ENCODE measurements at regions not wholly inside any gene's neighbourhood (a gene's known extent, or its start where the extent isn't known, plus 50 kb on each side); places are given as distances from the start of the nearest gene placed in this dataset.

- no peak for DNase-seq
- in situ Hi-C loops (cut with MboI; ENCODE audit: low pct_ligation_motif_present in 1 of 4, low pct_unique_long_range_greater_than_20kb in 1 of 4, low sequenced_read_pairs in 3 of 4) = no loop called here
- no peak for TF ChIP-seq POLR2A (IDR thresholded peaks at IDR 0.05)
- TF ChIP-seq, protein P1, sequence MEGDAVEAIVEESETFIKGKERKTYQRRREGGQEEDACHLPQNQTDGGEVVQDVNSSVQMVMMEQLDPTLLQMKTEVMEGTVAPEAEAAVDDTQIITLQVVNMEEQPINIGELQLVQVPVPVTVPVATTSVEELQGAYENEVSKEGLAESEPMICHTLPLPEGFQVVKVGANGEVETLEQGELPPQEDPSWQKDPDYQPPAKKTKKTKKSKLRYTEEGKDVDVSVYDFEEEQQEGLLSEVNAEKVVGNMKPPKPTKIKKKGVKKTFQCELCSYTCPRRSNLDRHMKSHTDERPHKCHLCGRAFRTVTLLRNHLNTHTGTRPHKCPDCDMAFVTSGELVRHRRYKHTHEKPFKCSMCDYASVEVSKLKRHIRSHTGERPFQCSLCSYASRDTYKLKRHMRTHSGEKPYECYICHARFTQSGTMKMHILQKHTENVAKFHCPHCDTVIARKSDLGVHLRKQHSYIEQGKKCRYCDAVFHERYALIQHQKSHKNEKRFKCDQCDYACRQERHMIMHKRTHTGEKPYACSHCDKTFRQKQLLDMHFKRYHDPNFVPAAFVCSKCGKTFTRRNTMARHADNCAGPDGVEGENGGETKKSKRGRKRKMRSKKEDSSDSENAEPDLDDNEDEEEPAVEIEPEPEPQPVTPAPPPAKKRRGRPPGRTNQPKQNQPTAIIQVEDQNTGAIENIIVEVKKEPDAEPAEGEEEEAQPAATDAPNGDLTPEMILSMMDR (IDR thresholded peaks at IDR 0.05) = no peak
- Histone ChIP-seq H3K27ac (no peak overlapping the region), H3K9me3 (no peaks in the 10 kb centered on the region), H3K4me3 (no peak overlapping the region), H3K36me3 (no peaks in the 10 kb centered on the region), H3K4me1 (no peaks in the 10 kb centered on the region), H3K27me3 (no peaks in the 10 kb centered on the region)
- 66 to 93% methylated on average over 2 of the region's 2 CpGs for WGBS, 2 donors (ENCODE audit: low coverage in 1 of 2)
- intact Hi-C loops (cut with DNase I; ENCODE audit: low total_unique reads) = no loop called here
These were observed 329.1 kb downstream of the VGLL3 start for GRCh38 chr3:86661817-86662216.

DNA sequence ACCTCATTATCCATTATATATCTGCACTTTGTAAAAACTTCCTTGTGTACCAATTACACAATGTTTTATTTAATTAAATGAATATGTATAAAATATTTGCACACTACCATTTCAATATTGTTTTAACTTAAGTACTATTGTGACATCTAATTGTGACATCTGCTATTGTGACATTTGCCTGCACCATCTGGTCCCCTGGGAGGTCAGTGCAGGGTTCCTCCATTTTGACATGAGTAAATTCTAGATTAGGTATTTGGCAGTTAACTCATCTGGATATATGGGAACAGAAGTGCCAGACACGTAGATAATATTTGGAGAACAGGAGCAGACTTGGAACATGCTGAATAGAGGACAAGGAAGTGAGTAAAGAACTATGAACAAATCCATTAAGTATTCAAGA lies 332.1 kb downstream of the VGLL3 start:
- Histone ChIP-seq H3K4me1 (no peaks in the 10 kb centered on the region), H3K36me3 (no peaks in the 10 kb centered on the region), H3K4me3 (no peak overlapping the region), H3K27ac (no peak overlapping the region), H3K27me3 (no peaks in the 10 kb centered on the region), H3K9me3 (no peaks in the 10 kb centered on the region)
- DNase-seq = no peak
- intact Hi-C loops (cut with DNase I; ENCODE audit: low total_unique reads) = no loop called here
- 32 to 67% methylated on average over 1 of the region's 1 CpG for WGBS, 2 donors (ENCODE audit: low coverage in 1 of 2)
- TF ChIP-seq POLR2AphosphoS5 (IDR thresholded peaks at IDR 0.05) (no peak), POLR2A (IDR thresholded peaks at IDR 0.05) (no peak), EP300 (IDR thresholded peaks at IDR 0.05; ENCODE audit: low read depth) (no peak)
- TF ChIP-seq, protein P1 (IDR thresholded peaks at IDR 0.05) = no peak
- in situ Hi-C loops (cut with MboI; ENCODE audit: low pct_ligation_motif_present in 1 of 4, low pct_unique_long_range_greater_than_20kb in 1 of 4, low sequenced_read_pairs in 3 of 4) = no loop called here

DNA sequence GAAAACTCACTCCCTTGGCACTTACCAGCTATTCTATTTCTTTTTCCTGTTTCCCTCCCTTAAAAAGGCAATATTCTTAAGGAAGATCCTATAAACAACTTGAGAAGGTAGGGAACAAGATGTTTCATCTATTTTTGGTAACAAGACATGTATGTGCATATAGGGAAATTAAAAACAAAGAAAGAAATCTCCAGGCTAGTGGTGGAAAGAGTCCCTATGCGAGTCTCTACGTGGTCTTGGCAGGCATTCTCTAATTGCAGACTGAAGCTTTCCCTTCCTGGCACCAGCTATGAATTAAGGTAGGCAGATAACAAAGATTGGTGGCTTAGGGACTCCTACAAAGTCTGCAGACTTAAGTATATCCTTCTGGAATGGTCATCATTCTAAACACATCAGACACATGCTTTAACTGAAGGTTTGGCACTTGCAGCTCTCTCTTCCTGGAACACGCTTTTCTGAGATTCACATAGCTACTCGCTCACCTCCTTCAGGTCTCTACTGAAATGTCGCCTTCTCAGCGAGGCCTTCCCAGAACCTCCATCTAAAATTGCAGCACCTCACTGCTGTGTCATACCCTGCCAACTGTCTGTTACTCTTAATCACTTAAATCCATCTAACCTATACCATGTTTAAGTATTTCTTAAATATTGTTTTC lies 336.0 kb downstream of the VGLL3 start:
- TF ChIP-seq POLR2A (IDR thresholded peaks at IDR 0.05) (no peak), POLR2AphosphoS5 (IDR thresholded peaks at IDR 0.05) (no peak), EP300 (IDR thresholded peaks at IDR 0.05; ENCODE audit: low read depth) (no peak)
- TF ChIP-seq, protein P1 (IDR thresholded peaks at IDR 0.05) = no peak
- intact Hi-C loops (cut with DNase I; ENCODE audit: low total_unique reads) = no loop called here
- no peak overlapping the region for H3K4me3 ChIP-seq
- no peaks in the 10 kb centered on the region for H3K36me3 ChIP-seq
- H3K27ac ChIP-seq = no peak overlapping the region
- in situ Hi-C loops (cut with MboI; ENCODE audit: low pct_ligation_motif_present in 1 of 4, low pct_unique_long_range_greater_than_20kb in 1 of 4, low sequenced_read_pairs in 3 of 4) = no loop called here
- no peaks in the 10 kb centered on the region for H3K27me3 ChIP-seq
- DNase-seq = no peak
- H3K9me3 ChIP-seq = no peaks in the 10 kb centered on the region
- 75 to 78% methylated on average over 5 to 6 of the region's 6 CpGs for WGBS, 2 donors (ENCODE audit: low coverage in 1 of 2)
- H3K4me1 ChIP-seq = no peaks in the 10 kb centered on the region

DNA sequence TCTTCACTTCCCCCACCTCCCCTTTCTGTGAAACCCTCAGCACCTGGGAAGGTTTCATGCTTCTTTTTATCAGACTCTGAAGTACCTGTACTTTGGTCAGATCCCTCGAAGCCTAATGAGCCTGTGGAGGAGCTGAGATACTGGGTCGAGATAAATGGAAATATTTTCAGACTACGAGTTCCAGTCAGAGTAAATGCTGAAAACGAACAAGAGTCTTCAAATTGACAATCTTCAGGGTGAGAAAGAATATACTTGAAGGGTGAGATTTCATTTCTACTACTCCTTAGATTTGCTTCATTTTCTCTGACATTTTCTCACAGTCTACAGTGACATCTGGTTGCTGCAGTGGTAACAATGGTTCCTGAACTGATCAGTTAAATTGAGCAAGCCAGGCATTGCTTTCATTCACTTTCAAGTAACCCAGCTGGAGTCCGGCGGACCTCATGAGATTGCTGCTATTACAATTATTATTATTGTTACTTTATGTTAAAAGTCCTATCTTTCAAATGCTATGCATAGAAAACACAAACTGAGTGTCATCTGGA lies 337.2 kb downstream of the VGLL3 start:
- Histone ChIP-seq H3K4me1 (no peaks in the 10 kb centered on the region), H3K27me3 (no peaks in the 10 kb centered on the region), H3K27ac (no peak overlapping the region), H3K36me3 (no peaks in the 10 kb centered on the region), H3K4me3 (no peak overlapping the region), H3K9me3 (no peaks in the 10 kb centered on the region)
- no peak for TF ChIP-seq POLR2AphosphoS5 (IDR thresholded peaks at IDR 0.05)
- TF ChIP-seq, protein P1 (IDR thresholded peaks at IDR 0.05) = no peak
- no peak for DNase-seq
- intact Hi-C loops (cut with DNase I; ENCODE audit: low total_unique reads) = no loop called here
- WGBS, 2 donors (ENCODE audit: low coverage in 1 of 2) = 33 to 55% methylated on average over 5 to 6 of the region's 6 CpGs
- in situ Hi-C loops (cut with MboI; ENCODE audit: low pct_ligation_motif_present in 1 of 4, low pct_unique_long_range_greater_than_20kb in 1 of 4, low sequenced_read_pairs in 3 of 4) = no loop called here

All from transverse colon (tissue), 4 donors.